Stimulated activated effector memory CD8-positive, alpha-beta T cell treated with anti-CD3 and anti-CD28 coated beads, Interleukin-12 subunit alpha, Interleukin-12 subunit beta, amount 100 ng/mL, for 72 hours (primary cell): ENCODE measurements at regions not wholly inside any gene's neighbourhood (a gene's known extent, or its start where the extent isn't known, plus 50 kb on each side); places are given as distances from the start of the nearest gene placed in this dataset.
"Not testable (repeated sequence)": the region's sequence is repeated elsewhere in the genome, so short reads cannot be mapped to it uniquely, and the experiment has no call there.

Experiments
- ATAC-seq: fragments of 150-1000 bp; cut with Tn5 transposase; 2 replicates; pipeline ENCODE4 v1.10.0; 2021
- DNase-seq, 2 donors: peaks; one replicate each; pipeline ENCODE4 v3.0.0; 2021 to 2022; ENCODE audit warnings: low spot score in 2 of 2
- H3K27ac Mint-ChIP-seq: one replicate; pipeline ENCODE4 v1.8.0; 2022; ENCODE audit warnings: mild to moderate bottlenecking, mixed read lengths
- H3K36me3 Mint-ChIP-seq: one replicate; pipeline ENCODE4 v1.8.0; 2022; ENCODE audit warnings: mild to moderate bottlenecking, mixed read lengths
- H3K4me1 Mint-ChIP-seq: one replicate; pipeline ENCODE4 v1.8.0; 2022; ENCODE audit warnings: mixed read lengths
- H3K4me3 Mint-ChIP-seq: one replicate; pipeline ENCODE4 v1.8.0; 2022; ENCODE audit warnings: mild to moderate bottlenecking, mixed read lengths
- H3K9me3 Mint-ChIP-seq: one replicate; pipeline ENCODE4 v1.8.0; 2022; ENCODE audit warnings: mixed read lengths

GRCh38 chr11:116371146-116371545, 401.6 kb downstream of the BUD13 start:
- Mint-ChIP-seq H3K27ac (no peak overlapping the region), H3K36me3 (no peaks in the 10 kb centered on the region)

DNA sequence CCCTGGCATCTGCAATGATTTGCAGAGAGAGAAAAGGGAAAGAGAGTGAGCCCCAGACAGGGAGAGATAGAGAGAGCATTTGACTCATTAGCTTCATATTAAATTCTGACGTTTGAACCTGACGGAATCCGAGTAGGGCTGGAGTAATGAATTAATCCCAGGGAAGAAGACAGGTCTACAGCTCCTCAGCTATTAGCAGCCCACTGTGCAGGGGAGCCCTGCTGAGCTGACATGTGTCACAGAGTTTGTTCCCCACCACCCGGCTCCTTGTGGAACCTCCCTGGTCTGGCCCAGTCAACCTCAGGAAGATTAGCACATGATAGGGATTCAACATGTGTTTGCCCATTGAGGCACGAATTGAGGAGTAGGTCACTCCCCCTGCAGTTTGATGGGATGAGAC, 404.0 kb downstream of the BUD13 start:
- peaks cover 2% of the 10 kb centered on the region for H3K9me3 Mint-ChIP-seq
- H3K36me3 Mint-ChIP-seq: no peaks in the 10 kb centered on the region

More at GRCh38 chr11:116371146-116371545, 401.6 kb downstream of the BUD13 start:
- Mint-ChIP-seq H3K4me3 (no peak overlapping the region), H3K4me1 (no peaks in the 10 kb centered on the region), H3K9me3 (peaks cover 3% of the 10 kb centered on the region)
- ATAC-seq (no peak), DNase-seq (no peak)

GRCh38 chr11:116366980-116367645, 405.7 kb downstream of the BUD13 start:
- Mint-ChIP-seq H3K4me3 (no peak overlapping the region), H3K27ac (no peak overlapping the region), H3K4me1 (no peaks in the 10 kb centered on the region), H3K36me3 (no peaks in the 10 kb centered on the region), H3K9me3 (peaks cover 2% of the 10 kb centered on the region)
- no peak for ATAC-seq
- no peak for DNase-seq

More for the DNA sequence above, 404.0 kb downstream of the BUD13 start:
- Mint-ChIP-seq H3K27ac (no peak overlapping the region), H3K4me3 (no peak overlapping the region), H3K4me1 (no peaks in the 10 kb centered on the region)
- ATAC-seq: peak; percentile 14
- no peak for DNase-seq

GRCh38 chr11:116366451-116366850, 406.3 kb downstream of the BUD13 start:
- DNase-seq (no peak), ATAC-seq (no peak)
- Mint-ChIP-seq H3K9me3 (peaks cover 2% of the 10 kb centered on the region), H3K4me3 (no peak overlapping the region), H3K27ac (no peak overlapping the region), H3K4me1 (no peaks in the 10 kb centered on the region), H3K36me3 (no peaks in the 10 kb centered on the region)

DNA sequence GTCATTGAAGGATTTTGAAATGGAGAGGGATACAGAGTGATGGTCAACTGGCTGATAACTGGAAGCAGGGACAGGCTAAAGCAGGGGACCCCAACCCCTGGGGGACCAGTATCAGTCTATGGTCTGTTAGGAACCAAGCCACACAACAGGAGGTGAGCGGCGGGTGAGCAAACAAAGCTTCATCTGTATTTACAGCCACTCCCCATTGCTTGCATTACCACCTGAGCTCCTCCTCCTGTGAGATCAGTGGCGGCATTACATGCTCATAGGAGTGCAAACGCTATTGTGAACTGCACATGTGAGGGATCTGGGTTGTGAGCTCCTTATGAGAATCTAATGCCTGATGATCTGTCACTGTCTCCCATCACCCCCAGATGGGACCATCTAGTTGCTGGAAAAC, 407.9 kb downstream of the BUD13 start:
- not testable (repeated sequence) for H3K4me1 Mint-ChIP-seq, ATAC-seq, H3K36me3 Mint-ChIP-seq

DNA sequence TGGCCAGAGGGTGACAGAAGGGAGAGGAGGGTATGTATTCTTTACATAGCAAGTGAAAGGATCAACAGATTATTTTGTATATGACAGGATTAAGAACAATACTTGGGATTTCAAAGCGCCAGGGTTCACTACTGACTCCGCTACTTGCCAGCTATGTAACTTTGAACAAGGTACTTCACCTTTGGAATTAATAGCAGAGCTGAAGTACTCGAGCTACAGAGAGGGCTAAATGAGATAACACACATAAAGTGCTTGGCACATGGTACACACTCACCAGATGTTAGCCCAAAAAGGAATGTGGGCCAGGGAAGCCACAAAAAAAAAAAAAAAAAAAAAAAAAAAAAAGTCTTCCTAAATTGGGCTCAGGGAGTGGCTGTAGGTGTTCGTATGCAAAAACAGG, 408.4 kb downstream of the BUD13 start:
- Mint-ChIP-seq H3K36me3 (no peaks in the 10 kb centered on the region), H3K4me1 (no peaks in the 10 kb centered on the region), H3K27ac (no peak overlapping the region), H3K4me3 (no peak overlapping the region), H3K9me3 (peaks cover 2% of the 10 kb centered on the region)
- ATAC-seq (no peak), DNase-seq (no peak)

More for the DNA sequence above, 407.9 kb downstream of the BUD13 start:
- not testable (repeated sequence) for DNase-seq, H3K4me3 Mint-ChIP-seq, H3K9me3 Mint-ChIP-seq, H3K27ac Mint-ChIP-seq

DNA sequence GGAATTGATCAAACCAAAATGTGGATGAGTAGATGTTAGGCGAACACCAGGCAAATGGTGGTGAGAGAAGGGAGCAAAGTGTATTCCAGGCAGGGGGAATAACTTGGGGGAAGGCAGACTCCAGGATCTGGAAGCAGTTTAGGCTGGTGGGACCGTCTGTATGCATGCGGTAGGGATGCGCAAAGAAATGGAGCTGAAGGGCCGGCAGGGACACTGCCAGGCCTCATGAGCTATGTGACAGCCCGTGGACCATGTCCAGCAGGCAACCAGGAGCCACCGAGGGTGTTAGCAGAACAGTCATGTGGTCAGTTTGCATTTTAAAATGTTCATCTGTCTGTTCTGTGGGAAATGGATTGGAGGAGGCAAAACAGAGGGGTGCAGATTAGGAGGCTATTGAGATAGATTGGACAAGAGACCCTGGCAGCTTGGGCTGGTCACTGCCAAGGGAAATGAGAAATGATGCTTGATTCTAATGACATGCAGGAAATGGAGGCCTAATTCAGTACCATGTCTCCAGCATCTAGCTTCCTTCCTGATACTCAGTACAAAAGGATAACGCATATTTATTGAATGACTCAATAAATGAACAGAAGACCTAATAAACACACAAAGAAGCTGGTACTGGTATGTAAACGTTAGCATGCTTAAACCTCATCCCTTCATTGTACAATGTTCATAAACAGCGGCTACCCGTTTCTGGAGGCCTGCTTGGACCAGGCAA, 412.4 kb downstream of the BUD13 start:
- Mint-ChIP-seq H3K36me3 (no peaks in the 10 kb centered on the region), H3K27ac (no peak overlapping the region), H3K4me1 (no peaks in the 10 kb centered on the region), H3K9me3 (peaks cover 2% of the 10 kb centered on the region), H3K4me3 (no peak overlapping the region)
- no peak for DNase-seq
- no peak for ATAC-seq

DNA sequence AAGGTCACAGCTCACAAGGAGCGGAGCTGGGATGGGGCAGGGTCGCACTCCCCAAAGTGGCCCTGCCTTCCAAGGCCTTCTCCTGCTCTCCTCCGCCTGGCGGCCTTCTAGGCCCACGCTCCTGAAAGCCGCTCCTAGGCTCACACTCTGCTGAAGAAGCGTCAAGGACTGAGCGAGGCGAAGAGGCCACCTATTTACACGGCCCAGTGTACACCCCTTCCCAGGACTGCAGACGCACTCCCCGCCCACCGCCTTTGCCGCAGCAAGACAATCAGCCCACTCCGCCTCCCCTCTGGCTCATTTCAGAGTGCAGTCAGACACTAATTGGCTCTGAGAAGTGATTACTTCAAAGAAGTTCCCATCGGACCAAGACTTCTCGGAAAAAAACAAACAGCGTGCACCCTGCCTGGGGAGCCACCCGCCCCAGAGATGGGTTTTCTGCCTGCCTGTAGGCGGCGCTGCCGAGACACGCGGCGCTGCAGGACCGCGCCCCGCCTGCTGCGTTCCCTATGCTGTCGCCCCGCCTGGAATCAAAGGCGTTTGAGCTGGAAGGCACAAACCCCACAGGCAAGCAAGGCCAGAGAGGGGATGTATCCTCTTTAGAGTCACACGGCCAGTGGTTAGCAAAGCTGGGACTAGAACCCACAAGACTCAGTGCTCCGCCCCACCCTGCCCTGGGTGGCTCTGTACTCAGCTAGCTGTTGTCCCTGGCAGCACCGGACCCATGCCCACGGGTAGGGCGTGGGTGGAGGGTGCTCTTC, 414.8 kb downstream of the BUD13 start:
- no peaks in the 10 kb centered on the region for H3K36me3 Mint-ChIP-seq
- no peaks in the 10 kb centered on the region for H3K4me1 Mint-ChIP-seq
- ATAC-seq (no peak), DNase-seq (no peak)
- no peaks in the 10 kb centered on the region for H3K9me3 Mint-ChIP-seq
- no peak overlapping the region for H3K4me3 Mint-ChIP-seq
- H3K27ac Mint-ChIP-seq: no peak overlapping the region

- H3K4me1 Mint-ChIP-seq: no peaks in the 10 kb centered on the region
- no peaks in the 10 kb centered on the region for H3K36me3 Mint-ChIP-seq
- no peak for DNase-seq
- ATAC-seq: no peak
- no peaks in the 10 kb centered on the region for H3K9me3 Mint-ChIP-seq
- H3K27ac Mint-ChIP-seq: no peak overlapping the region
- H3K4me3 Mint-ChIP-seq: no peak overlapping the region
Observed at GRCh38 chr11:116356451-116356850, 416.3 kb downstream of the BUD13 start.

GRCh38 chr11:116355104-116355503, 417.7 kb downstream of the BUD13 start:
- Mint-ChIP-seq H3K4me1 (no peaks in the 10 kb centered on the region), H3K9me3 (no peaks in the 10 kb centered on the region), H3K36me3 (no peaks in the 10 kb centered on the region), H3K27ac (no peak overlapping the region), H3K4me3 (no peak overlapping the region)
- DNase-seq (no peak), ATAC-seq (no peak)

GRCh38 chr11:116353589-116353988, 419.2 kb downstream of the BUD13 start:
- no peaks in the 10 kb centered on the region for H3K9me3 Mint-ChIP-seq
- H3K4me3 Mint-ChIP-seq: no peak overlapping the region
- no peaks in the 10 kb centered on the region for H3K36me3 Mint-ChIP-seq
- H3K4me1 Mint-ChIP-seq: no peaks in the 10 kb centered on the region
- no peak overlapping the region for H3K27ac Mint-ChIP-seq
- ATAC-seq (no peak), DNase-seq (no peak)

GRCh38 chr11:116352881-116353280, 419.9 kb downstream of the BUD13 start:
- Mint-ChIP-seq H3K4me1 (no peaks in the 10 kb centered on the region), H3K27ac (no peak overlapping the region), H3K36me3 (no peaks in the 10 kb centered on the region), H3K9me3 (peaks cover 3% of the 10 kb centered on the region), H3K4me3 (no peak overlapping the region)
- no peak for ATAC-seq
- DNase-seq: no peak

- DNase-seq (no peak), ATAC-seq (no peak)
- Mint-ChIP-seq H3K36me3 (no peaks in the 10 kb centered on the region), H3K27ac (no peak overlapping the region), H3K4me1 (no peaks in the 10 kb centered on the region), H3K9me3 (peaks cover 8% of the 10 kb centered on the region), H3K4me3 (no peak overlapping the region)
Observed at GRCh38 chr11:116348226-116348625, 424.6 kb downstream of the BUD13 start.

DNA sequence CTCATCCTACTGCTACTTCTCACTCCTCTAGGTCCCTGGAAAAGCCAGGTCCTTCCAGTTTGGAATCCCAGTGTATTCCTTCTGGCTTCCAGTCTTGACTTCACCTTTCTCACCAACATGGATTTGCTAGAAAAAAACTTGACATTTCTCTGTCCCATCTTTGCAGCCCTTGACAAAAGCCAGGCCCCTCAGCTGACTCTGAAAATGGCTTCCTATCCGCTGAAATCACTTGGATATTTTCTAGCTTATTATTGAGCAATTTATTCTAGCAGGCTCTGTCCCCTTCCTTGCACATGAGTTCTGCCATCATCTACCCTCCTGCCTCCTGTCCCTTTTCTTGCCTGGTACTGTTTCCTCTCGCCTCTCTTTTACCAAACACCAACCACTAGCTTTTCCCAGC, 427.2 kb downstream of the BUD13 start:
- no peak overlapping the region for H3K4me3 Mint-ChIP-seq
- DNase-seq (no peak), ATAC-seq (no peak)
- no peak overlapping the region for H3K27ac Mint-ChIP-seq
- no peaks in the 10 kb centered on the region for H3K4me1 Mint-ChIP-seq
- H3K9me3 Mint-ChIP-seq: peaks cover 14% of the 10 kb centered on the region
- H3K36me3 Mint-ChIP-seq: no peaks in the 10 kb centered on the region

GRCh38 chr11:116344601-116345000, 428.2 kb downstream of the BUD13 start:
- H3K36me3 Mint-ChIP-seq: no peaks in the 10 kb centered on the region
- no peaks in the 10 kb centered on the region for H3K4me1 Mint-ChIP-seq
- H3K27ac Mint-ChIP-seq: no peak overlapping the region
- DNase-seq: no peak
- no peak overlapping the region for H3K4me3 Mint-ChIP-seq
- peaks cover 17% of the 10 kb centered on the region for H3K9me3 Mint-ChIP-seq
- no peak for ATAC-seq

GRCh38 chr11:116343270-116343669, 429.5 kb downstream of the BUD13 start:
- peaks cover 15% of the 10 kb centered on the region for H3K9me3 Mint-ChIP-seq
- ATAC-seq: no peak
- H3K4me3 Mint-ChIP-seq: no peak overlapping the region
- H3K4me1 Mint-ChIP-seq: no peaks in the 10 kb centered on the region
- DNase-seq: no peak
- H3K36me3 Mint-ChIP-seq: no peaks in the 10 kb centered on the region
- H3K27ac Mint-ChIP-seq: no peak overlapping the region
